Neural cell (in vitro differentiated cells): ENCODE measurements at regions not wholly inside any gene's neighbourhood (a gene's known extent, or its start where the extent isn't known, plus 50 kb on each side); places are given as distances from the start of the nearest gene placed in this dataset.

Experiments
- H2AFZ ChIP-seq: fragments of 200-600, 300-800 bp; sonication (generic), shearing (Covaris generic); 2 replicates; pipeline ENCODE4 v1.6.0; 2014; ENCODE audit warnings: low read depth, mild to moderate bottlenecking, antibody characterized with exemption, low read length, moderate library complexity
- H3F3A ChIP-seq: fragments of 200-600 bp; shearing (Covaris generic); 2 replicates; pipeline ENCODE4 v1.6.1; 2016; ENCODE audit warnings: mild to moderate bottlenecking, moderate library complexity, mixed read lengths, antibody characterized with exemption, low read length; ENCODE audit not compliant: insufficient read depth, poor library complexity, severe bottlenecking
- H3K27ac ChIP-seq: fragments of 200-600, 300-800 bp; sonication (generic), shearing (Covaris generic); 2 replicates; pipeline ENCODE4 v1.5.1; 2014; ENCODE audit warnings: mild to moderate bottlenecking, low read length, moderate library complexity
- H3K27me3 ChIP-seq: fragments of 300-800, 200-600 bp; sonication (generic), shearing (Covaris generic); 2 replicates; pipeline ENCODE4 v1.6.0; 2014; ENCODE audit warnings: mild to moderate bottlenecking, low read depth, low read length, moderate library complexity; ENCODE audit not compliant: insufficient read depth
- H3K36me3 ChIP-seq: fragments of 300-800, 200-600 bp; sonication (generic), shearing (Covaris generic); 2 replicates; pipeline ENCODE4 v1.5.1; 2014; ENCODE audit warnings: mild to moderate bottlenecking, antibody characterized with exemption, low read length, moderate library complexity; ENCODE audit not compliant: insufficient read depth
- H3K4me2 ChIP-seq: fragments of 300-800, 200-600 bp; sonication (generic), shearing (Covaris generic); 2 replicates; pipeline ENCODE4 v1.6.0; 2014; ENCODE audit warnings: mild to moderate bottlenecking, low read length
- H3K4me3 ChIP-seq: fragments of 300-800, 200-600 bp; sonication (generic), shearing (Covaris generic); 2 replicates; pipeline ENCODE4 v1.5.1; 2014; ENCODE audit warnings: mild to moderate bottlenecking, low read length, moderate library complexity
- H3K79me2 ChIP-seq: fragments of 200-600 bp; shearing (Covaris generic); replicated peaks from 2 replicates; pipeline ENCODE4 v1.6.0; 2014; ENCODE audit warnings: mild to moderate bottlenecking, low read length, moderate library complexity; ENCODE audit not compliant: insufficient read depth
- H3K9ac ChIP-seq: fragments of 300-800, 200-600 bp; sonication (generic), shearing (Covaris generic); 2 replicates; pipeline ENCODE4 v1.6.1; 2016; ENCODE audit warnings: mild to moderate bottlenecking, low read length, mixed read lengths
- H3K9me2 ChIP-seq: fragments of 200-600 bp; shearing (Covaris generic); 2 replicates; pipeline ENCODE4 v1.6.1; 2016; ENCODE audit warnings: mild to moderate bottlenecking, low read length, mixed read lengths; ENCODE audit not compliant: insufficient read depth
- H3K9me3 ChIP-seq: fragments of 200-600, 300-800 bp; sonication (generic), shearing (Covaris generic); 2 replicates; pipeline ENCODE4 v1.6.1; 2016; ENCODE audit warnings: mild to moderate bottlenecking, mixed run types, low read length, moderate library complexity, mixed read lengths
- H4K20me1 ChIP-seq: fragments of 200-600 bp; shearing (Covaris generic); 2 replicates; pipeline ENCODE4 v1.6.1; 2016; ENCODE audit warnings: mild to moderate bottlenecking, mixed run types; ENCODE audit not compliant: insufficient read depth
- EP300 ChIP-seq: fragments of 450-650 bp; conservative IDR thresholded peaks from 2 replicates; pipeline ENCODE4 v1.6.1; 2014; ENCODE audit warnings: antibody characterized with exemption, mild to moderate bottlenecking, moderate library complexity; ENCODE audit not compliant: poor library complexity, severe bottlenecking
- EZH2 ChIP-seq: fragments of 200-600, 300-800 bp; shearing (Covaris generic), sonication (generic); IDR thresholded peaks from 2 replicates; pipeline ENCODE4 v1.6.1; 2014; ENCODE audit warnings: antibody characterized with exemption, low read length, borderline replicate concordance, mild to moderate bottlenecking; ENCODE audit not compliant: insufficient read depth, poor library complexity, severe bottlenecking
- MXI1 ChIP-seq: fragments of 450-650 bp; conservative IDR thresholded peaks from 2 replicates; pipeline ENCODE4 v1.6.1; 2014; ENCODE audit warnings: antibody characterized with exemption, mild to moderate bottlenecking; ENCODE audit not compliant: poor library complexity, severe bottlenecking
- POLR2AphosphoS5 ChIP-seq: IDR thresholded peaks from 2 replicates; pipeline ENCODE4 v1.6.1; 2012
- RAD21 ChIP-seq: fragments of 450-650 bp; conservative IDR thresholded peaks from 2 replicates; pipeline ENCODE4 v1.6.1; 2014; ENCODE audit warnings: antibody characterized with exemption, mild to moderate bottlenecking, moderate library complexity
- SMC3 ChIP-seq: fragments of 450-650 bp; conservative IDR thresholded peaks from 2 replicates; pipeline ENCODE4 v1.6.1; 2014; ENCODE audit warnings: antibody characterized with exemption, mild to moderate bottlenecking, moderate library complexity; ENCODE audit not compliant: poor library complexity
- TAF1 ChIP-seq: IDR thresholded peaks from 2 replicates; pipeline ENCODE4 v1.6.1; 2012; ENCODE audit warnings: low read depth
- TF ChIP-seq, protein P1 (sequence below): fragments of 450-650 bp; IDR thresholded peaks from 2 replicates; pipeline ENCODE4 v1.5.1; 2014; ENCODE audit warnings: antibody characterized with exemption, mild to moderate bottlenecking, moderate library complexity; ENCODE audit not compliant: poor library complexity, severe bottlenecking
- TF ChIP-seq, protein P2 (sequence below): IDR thresholded peaks from 2 replicates; pipeline ENCODE4 v1.6.1; 2012; ENCODE audit warnings: borderline replicate concordance

DNA sequence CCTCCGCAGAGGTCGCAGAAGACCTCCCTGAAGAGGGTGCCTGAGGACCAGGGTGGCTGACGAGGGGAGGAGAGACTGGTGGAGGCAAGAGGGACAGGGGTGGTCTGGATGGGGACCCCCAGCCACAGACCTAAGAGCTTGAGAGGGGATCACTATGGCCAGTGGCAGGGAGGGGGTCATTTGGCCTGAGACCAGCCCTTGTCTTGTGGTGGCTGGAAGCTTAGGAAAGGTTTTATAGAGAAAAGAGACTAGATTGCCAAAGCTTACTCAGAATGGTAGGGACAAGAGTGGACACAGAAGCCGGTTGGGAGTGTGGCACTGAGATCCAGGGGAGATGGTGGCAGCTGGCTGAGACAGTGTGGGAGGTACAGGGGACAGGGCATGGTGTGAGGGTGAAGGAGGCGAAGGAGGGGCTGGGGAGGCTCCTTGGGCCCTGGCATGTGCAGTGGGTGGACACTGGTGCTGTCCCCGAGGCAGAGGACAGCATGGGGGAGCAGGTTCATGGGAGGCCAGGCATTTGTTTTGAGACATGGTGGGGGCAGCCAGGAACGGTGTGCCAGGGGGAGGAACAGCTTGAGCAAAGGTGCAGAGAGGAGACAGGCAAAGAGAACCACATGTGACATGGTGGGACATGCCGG, 123.0 kb downstream of the C9orf50 start:
- no peaks in the 10 kb centered on the region for H3K9me2 ChIP-seq
- H3K36me3 ChIP-seq: no peaks in the 10 kb centered on the region
- H3K27me3 ChIP-seq: no peaks in the 10 kb centered on the region
- peak overlapping the region; percentile 67 for H3K4me3 ChIP-seq
- no peaks in the 10 kb centered on the region for H4K20me1 ChIP-seq
- no peaks in the 10 kb centered on the region for H3F3A ChIP-seq
- peaks cover 11% of the 10 kb centered on the region for H3K79me2 ChIP-seq
- H3K9me3 ChIP-seq: no peaks in the 10 kb centered on the region
- no peak overlapping the region for H2AFZ ChIP-seq
- peak overlapping the region; percentile 40 for H3K4me2 ChIP-seq
- peak overlapping the region; percentile 98 for H3K27ac ChIP-seq
- H3K9ac ChIP-seq: peak overlapping the region; percentile 96
- TF ChIP-seq, protein P1, sequence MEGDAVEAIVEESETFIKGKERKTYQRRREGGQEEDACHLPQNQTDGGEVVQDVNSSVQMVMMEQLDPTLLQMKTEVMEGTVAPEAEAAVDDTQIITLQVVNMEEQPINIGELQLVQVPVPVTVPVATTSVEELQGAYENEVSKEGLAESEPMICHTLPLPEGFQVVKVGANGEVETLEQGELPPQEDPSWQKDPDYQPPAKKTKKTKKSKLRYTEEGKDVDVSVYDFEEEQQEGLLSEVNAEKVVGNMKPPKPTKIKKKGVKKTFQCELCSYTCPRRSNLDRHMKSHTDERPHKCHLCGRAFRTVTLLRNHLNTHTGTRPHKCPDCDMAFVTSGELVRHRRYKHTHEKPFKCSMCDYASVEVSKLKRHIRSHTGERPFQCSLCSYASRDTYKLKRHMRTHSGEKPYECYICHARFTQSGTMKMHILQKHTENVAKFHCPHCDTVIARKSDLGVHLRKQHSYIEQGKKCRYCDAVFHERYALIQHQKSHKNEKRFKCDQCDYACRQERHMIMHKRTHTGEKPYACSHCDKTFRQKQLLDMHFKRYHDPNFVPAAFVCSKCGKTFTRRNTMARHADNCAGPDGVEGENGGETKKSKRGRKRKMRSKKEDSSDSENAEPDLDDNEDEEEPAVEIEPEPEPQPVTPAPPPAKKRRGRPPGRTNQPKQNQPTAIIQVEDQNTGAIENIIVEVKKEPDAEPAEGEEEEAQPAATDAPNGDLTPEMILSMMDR: no peak
- TF ChIP-seq POLR2AphosphoS5 (no peak), MXI1 (no peak), RAD21 (no peak), EZH2 (no peak), EP300 (no peak), SMC3 (no peak), TAF1 (no peak)
- TF ChIP-seq, protein P2, sequence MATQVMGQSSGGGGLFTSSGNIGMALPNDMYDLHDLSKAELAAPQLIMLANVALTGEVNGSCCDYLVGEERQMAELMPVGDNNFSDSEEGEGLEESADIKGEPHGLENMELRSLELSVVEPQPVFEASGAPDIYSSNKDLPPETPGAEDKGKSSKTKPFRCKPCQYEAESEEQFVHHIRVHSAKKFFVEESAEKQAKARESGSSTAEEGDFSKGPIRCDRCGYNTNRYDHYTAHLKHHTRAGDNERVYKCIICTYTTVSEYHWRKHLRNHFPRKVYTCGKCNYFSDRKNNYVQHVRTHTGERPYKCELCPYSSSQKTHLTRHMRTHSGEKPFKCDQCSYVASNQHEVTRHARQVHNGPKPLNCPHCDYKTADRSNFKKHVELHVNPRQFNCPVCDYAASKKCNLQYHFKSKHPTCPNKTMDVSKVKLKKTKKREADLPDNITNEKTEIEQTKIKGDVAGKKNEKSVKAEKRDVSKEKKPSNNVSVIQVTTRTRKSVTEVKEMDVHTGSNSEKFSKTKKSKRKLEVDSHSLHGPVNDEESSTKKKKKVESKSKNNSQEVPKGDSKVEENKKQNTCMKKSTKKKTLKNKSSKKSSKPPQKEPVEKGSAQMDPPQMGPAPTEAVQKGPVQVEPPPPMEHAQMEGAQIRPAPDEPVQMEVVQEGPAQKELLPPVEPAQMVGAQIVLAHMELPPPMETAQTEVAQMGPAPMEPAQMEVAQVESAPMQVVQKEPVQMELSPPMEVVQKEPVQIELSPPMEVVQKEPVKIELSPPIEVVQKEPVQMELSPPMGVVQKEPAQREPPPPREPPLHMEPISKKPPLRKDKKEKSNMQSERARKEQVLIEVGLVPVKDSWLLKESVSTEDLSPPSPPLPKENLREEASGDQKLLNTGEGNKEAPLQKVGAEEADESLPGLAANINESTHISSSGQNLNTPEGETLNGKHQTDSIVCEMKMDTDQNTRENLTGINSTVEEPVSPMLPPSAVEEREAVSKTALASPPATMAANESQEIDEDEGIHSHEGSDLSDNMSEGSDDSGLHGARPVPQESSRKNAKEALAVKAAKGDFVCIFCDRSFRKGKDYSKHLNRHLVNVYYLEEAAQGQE: no peak

DNA sequence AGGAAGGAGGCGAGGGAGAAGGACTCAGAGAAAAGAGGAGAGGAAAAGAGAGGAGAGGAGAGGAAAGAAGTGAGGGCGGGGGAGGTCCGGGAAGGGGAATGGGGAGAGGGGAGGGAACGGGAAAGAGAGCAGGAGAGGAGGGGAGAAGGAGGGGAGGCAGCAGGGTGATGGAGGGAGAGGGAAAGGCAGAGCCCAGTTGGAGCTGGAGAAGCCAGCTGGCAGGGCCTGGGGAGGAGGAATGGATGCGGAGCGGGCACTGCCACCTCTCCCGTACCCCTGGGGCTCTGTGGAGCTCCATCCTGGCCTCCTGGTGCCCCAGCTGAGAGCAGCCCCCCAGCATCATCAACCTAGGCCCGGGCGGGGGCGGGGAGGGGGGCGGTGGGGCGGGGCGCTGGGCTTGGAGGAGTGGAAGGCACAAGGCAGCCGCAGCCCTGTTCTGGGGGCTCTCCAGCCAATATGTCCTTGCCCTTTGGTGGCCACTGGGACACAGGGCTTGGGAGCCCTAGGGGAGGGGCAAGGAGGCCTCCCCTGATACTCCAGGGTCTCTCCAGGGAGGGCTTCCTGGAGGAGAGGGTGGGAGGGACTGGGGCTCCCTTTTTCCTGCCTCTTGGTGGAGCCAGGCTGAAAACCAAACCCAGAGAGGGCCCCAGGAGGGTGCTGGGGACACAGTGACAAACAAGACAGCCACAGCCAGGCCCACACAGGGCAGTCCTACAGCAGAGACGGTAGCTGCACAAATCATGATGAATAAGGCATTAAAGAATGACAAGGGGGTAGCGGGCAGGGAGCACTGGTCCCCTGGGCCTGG, 123.7 kb downstream of the C9orf50 start:
- TF ChIP-seq, protein P2: peak; percentile 10
- TF ChIP-seq RAD21 (peak; percentile 6), EP300 (peak; percentile 2), SMC3 (peak; percentile 11), TAF1 (no peak), POLR2AphosphoS5 (peak; percentile 61), MXI1 (no peak)
- Histone ChIP-seq H2AFZ (no peak overlapping the region), H3K27ac (peak overlapping the region; percentile 98), H4K20me1 (no peaks in the 10 kb centered on the region), H3K4me3 (peak overlapping the region; percentile 67), H3K9me2 (no peaks in the 10 kb centered on the region), H3K27me3 (no peaks in the 10 kb centered on the region), H3K36me3 (no peaks in the 10 kb centered on the region), H3K4me2 (peak overlapping the region; percentile 65), H3F3A (no peaks in the 10 kb centered on the region), H3K9ac (peak overlapping the region; percentile 96), H3K9me3 (no peaks in the 10 kb centered on the region), H3K79me2 (peaks cover 11% of the 10 kb centered on the region)
